ENCODE measurements at regions not wholly inside any gene's neighbourhood (a gene's known extent, or its start where the extent isn't known, plus 50 kb on each side); places are given as distances from the start of the nearest gene placed in this dataset.

GRCh38 chr1:94636624-94637023, 95.1 kb upstream of the F3 start:
- TF ChIP-seq CTCF (IDR thresholded peaks at IDR 0.05 in 8 of 11, conservative IDR thresholded peaks at IDR 0.05 in 3 of 11): no peak
- TF ChIP-seq POLR2A (IDR thresholded peaks at IDR 0.05): no peak
- TF ChIP-seq POLR2AphosphoS5 (IDR thresholded peaks at IDR 0.05): no peak
- no peaks in the 10 kb centered on the region for H3K27me3 ChIP-seq (replicated peaks in 1 of 7)
- H3K27ac ChIP-seq: no peak overlapping the region
- no peak for DNase-seq
- WGBS, 5 donors: 56 to 89% (median 86%) methylated on average over 3 of the region's 3 CpGs
- H3K4me1 ChIP-seq: no peaks in the 10 kb centered on the region
- intact Hi-C loops (cut with DNase I; ENCODE audit: low total_unique reads): no loop called here
- H3K9me3 ChIP-seq: peaks cover 0 to 9% (median 0%) of the 10 kb centered on the region in 8 donors
- H3K36me3 ChIP-seq: no peaks in the 10 kb centered on the region
- H3K4me3 ChIP-seq: no peak overlapping the region

- no peak for DNase-seq
- Histone ChIP-seq H3K9me3 (peaks cover 0 to 9% (median 0%) of the 10 kb centered on the region in 8 donors), H3K27me3 (replicated peaks in 1 of 7) (no peaks in the 10 kb centered on the region), H3K27ac (no peak overlapping the region), H3K36me3 (no peaks in the 10 kb centered on the region), H3K4me1 (no peaks in the 10 kb centered on the region), H3K4me3 (no peak overlapping the region)
- TF ChIP-seq POLR2A (IDR thresholded peaks at IDR 0.05) (no peak), POLR2AphosphoS5 (IDR thresholded peaks at IDR 0.05) (no peak), CTCF (IDR thresholded peaks at IDR 0.05 in 8 of 11, conservative IDR thresholded peaks at IDR 0.05 in 3 of 11) (no peak)
- intact Hi-C loops (cut with DNase I; ENCODE audit: low total_unique reads): no loop called here
- 95 to 99% (median 98%) methylated on average over 2 of the region's 2 CpGs for WGBS, 5 donors
These were observed 94.5 kb upstream of the F3 start for GRCh38 chr1:94636100-94636499.

- intact Hi-C loops (cut with DNase I; ENCODE audit: low total_unique reads): no loop called here
- WGBS, 5 donors: 75 to 87% (median 76%) methylated on average over 2 of the region's 2 CpGs
- no peak for DNase-seq
These were observed 93.4 kb upstream of the F3 start for GRCh38 chr1:94634977-94635416.

GRCh38 chr1:94633051-94633450, 91.5 kb upstream of the F3 start:
- Histone ChIP-seq H3K27me3 (replicated peaks in 1 of 7) (peaks cover 0 to 1% (median 0%) of the 10 kb centered on the region in 7 donors), H3K4me1 (no peaks in the 10 kb centered on the region), H3K9me3 (peaks cover 0 to 3% (median 0%) of the 10 kb centered on the region in 8 donors), H3K27ac (no peak overlapping the region), H3K4me3 (no peak overlapping the region), H3K36me3 (no peaks in the 10 kb centered on the region)
- TF ChIP-seq CTCF (IDR thresholded peaks at IDR 0.05 in 8 of 11, conservative IDR thresholded peaks at IDR 0.05 in 3 of 11): no peak
- no peak for TF ChIP-seq POLR2A (IDR thresholded peaks at IDR 0.05)
- no peak for TF ChIP-seq POLR2AphosphoS5 (IDR thresholded peaks at IDR 0.05)
- 89 to 98% (median 94%) methylated on average over 4 of the region's 4 CpGs for WGBS, 5 donors
- no peak for DNase-seq
- intact Hi-C loops (cut with DNase I; ENCODE audit: low total_unique reads): no loop called here

More at GRCh38 chr1:94634977-94635416, 93.4 kb upstream of the F3 start:
- Histone ChIP-seq H3K9me3 (peaks cover 0 to 5% (median 0%) of the 10 kb centered on the region in 8 donors), H3K4me3 (no peak overlapping the region), H3K27ac (no peak overlapping the region), H3K27me3 (replicated peaks in 1 of 7) (no peaks in the 10 kb centered on the region), H3K36me3 (no peaks in the 10 kb centered on the region), H3K4me1 (no peaks in the 10 kb centered on the region)
- TF ChIP-seq CTCF (IDR thresholded peaks at IDR 0.05 in 8 of 11, conservative IDR thresholded peaks at IDR 0.05 in 3 of 11) (no peak), POLR2A (IDR thresholded peaks at IDR 0.05) (no peak), POLR2AphosphoS5 (IDR thresholded peaks at IDR 0.05) (no peak)

Data from spleen (tissue), 11 donors.